HL-60 (cell line): ENCODE measurements at regions not wholly inside any gene's neighbourhood (a gene's known extent, or its start where the extent isn't known, plus 50 kb on each side); places are given as distances from the start of the nearest gene placed in this dataset.

Experiments used
- TF ChIP-seq, protein P1 (sequence below): IDR thresholded peaks from one replicate; pipeline ENCODE4 v1.5.1; 2011; ENCODE audit warnings: low read length, control low read depth, inconsistent platforms; ENCODE audit not compliant: insufficient read depth
- TF ChIP-seq, protein P2 (sequence below): IDR thresholded peaks from 2 replicates; pipeline ENCODE4 v1.6.1; 2012; ENCODE audit warnings: low read depth; ENCODE audit not compliant: insufficient replicate concordance

DNA sequence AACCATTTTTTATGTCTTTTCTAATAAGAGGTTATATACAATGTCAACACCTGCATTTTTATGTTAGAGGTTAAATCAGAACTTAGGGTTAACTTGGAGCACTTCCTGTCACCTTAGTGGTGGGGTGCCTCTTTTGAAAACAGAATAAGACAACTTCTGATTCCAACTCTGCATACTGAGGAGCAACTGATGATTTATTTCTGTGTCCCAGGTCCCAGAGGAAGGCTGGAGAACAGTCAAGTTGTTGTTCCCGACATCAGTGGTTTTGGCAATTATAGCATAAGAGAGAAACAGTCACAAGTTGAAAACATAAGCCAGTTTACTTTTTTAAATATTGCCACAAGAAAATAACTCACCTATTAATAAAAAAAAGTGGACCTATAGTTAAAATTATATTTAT, 871.0 kb upstream of the ADAMTS5 start:
- TF ChIP-seq, protein P1, sequence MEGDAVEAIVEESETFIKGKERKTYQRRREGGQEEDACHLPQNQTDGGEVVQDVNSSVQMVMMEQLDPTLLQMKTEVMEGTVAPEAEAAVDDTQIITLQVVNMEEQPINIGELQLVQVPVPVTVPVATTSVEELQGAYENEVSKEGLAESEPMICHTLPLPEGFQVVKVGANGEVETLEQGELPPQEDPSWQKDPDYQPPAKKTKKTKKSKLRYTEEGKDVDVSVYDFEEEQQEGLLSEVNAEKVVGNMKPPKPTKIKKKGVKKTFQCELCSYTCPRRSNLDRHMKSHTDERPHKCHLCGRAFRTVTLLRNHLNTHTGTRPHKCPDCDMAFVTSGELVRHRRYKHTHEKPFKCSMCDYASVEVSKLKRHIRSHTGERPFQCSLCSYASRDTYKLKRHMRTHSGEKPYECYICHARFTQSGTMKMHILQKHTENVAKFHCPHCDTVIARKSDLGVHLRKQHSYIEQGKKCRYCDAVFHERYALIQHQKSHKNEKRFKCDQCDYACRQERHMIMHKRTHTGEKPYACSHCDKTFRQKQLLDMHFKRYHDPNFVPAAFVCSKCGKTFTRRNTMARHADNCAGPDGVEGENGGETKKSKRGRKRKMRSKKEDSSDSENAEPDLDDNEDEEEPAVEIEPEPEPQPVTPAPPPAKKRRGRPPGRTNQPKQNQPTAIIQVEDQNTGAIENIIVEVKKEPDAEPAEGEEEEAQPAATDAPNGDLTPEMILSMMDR = no peak
- TF ChIP-seq, protein P2, sequence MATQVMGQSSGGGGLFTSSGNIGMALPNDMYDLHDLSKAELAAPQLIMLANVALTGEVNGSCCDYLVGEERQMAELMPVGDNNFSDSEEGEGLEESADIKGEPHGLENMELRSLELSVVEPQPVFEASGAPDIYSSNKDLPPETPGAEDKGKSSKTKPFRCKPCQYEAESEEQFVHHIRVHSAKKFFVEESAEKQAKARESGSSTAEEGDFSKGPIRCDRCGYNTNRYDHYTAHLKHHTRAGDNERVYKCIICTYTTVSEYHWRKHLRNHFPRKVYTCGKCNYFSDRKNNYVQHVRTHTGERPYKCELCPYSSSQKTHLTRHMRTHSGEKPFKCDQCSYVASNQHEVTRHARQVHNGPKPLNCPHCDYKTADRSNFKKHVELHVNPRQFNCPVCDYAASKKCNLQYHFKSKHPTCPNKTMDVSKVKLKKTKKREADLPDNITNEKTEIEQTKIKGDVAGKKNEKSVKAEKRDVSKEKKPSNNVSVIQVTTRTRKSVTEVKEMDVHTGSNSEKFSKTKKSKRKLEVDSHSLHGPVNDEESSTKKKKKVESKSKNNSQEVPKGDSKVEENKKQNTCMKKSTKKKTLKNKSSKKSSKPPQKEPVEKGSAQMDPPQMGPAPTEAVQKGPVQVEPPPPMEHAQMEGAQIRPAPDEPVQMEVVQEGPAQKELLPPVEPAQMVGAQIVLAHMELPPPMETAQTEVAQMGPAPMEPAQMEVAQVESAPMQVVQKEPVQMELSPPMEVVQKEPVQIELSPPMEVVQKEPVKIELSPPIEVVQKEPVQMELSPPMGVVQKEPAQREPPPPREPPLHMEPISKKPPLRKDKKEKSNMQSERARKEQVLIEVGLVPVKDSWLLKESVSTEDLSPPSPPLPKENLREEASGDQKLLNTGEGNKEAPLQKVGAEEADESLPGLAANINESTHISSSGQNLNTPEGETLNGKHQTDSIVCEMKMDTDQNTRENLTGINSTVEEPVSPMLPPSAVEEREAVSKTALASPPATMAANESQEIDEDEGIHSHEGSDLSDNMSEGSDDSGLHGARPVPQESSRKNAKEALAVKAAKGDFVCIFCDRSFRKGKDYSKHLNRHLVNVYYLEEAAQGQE = no peak
